ENCODE measurements at regions not wholly inside any gene's neighbourhood (a gene's known extent, or its start where the extent isn't known, plus 50 kb on each side); places are given as distances from the start of the nearest gene placed in this dataset.
"Not testable (repeated sequence)": the region's sequence is repeated elsewhere in the genome, so short reads cannot be mapped to it uniquely, and the experiment has no call there.

- no peak for DNase-seq
Measured at GRCh38 chr6:155645325-155645724, 189.7 kb upstream of the NOX3 start.

GRCh38 chr6:155641603-155642002, 186.0 kb upstream of the NOX3 start:
- no peak for DNase-seq

- DNase-seq, result no peak
Measured at GRCh38 chr6:155638200-155638599, 182.6 kb upstream of the NOX3 start.

- DNase-seq, result no peak
Measured at GRCh38 chr6:155635416-155635815, 179.8 kb upstream of the NOX3 start.

DNA sequence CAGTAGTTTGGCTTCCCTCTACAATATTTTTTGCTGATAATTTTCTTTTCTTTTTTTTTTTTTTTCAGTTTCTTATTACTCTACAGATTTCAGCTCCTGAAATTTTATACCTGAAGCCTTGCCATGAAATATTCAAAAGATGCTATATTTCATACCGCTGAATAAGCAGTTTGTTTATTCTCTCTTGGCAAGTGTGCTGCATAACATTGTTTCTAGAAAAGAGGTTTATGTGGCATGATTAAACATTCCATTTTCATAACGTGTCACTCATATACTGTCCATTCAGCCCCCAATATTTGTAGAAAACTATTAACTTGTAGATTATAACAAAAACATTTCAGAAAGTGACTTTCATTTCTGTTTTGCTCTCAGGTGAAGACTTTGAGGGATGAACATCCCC, 174.4 kb upstream of the NOX3 start:
- no peak for DNase-seq

DNA sequence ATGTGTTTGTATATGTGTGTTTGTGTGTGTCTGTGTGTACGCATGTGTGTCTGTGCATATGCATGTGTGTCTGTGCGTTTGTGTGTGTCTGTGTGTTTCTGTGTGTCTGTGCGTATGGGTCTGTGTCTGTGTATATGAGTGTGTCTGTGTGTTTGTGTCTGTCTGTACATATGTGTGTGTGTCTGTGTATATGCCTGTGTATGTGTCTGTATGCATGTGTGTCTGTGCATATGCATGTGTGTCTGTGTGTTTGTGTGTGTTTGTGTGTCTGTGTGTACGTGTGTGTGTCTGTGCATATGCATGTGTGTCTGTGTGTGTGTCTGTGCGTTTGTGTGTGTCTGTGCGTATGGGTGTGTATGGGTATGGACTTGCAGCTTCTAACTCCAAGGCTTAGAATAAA, 174.0 kb upstream of the NOX3 start:
- no peak for DNase-seq

DNA sequence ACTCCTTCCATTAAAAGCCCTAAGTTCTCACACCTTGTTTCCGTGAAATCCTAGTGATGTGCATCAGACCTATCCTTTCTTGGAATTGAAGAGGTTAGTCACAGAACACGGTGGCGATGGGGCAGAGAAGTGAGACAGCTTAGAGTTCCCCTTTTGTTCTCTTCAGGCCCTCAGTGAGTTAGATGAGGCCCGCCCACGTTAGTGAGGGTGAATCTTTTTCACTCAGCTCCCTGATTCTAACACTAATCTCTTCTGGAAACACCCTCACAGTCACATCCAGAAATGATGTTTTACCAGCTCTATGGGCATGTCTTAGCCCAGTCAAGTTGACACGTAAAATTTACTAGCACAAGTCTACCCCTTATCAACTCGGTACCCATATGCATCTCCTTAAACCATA, 172.7 kb upstream of the NOX3 start:
- no peak for DNase-seq

- DNase-seq, result not testable (repeated sequence)
Measured at GRCh38 chr6:155627722-155628212, 172.1 kb upstream of the NOX3 start.

DNA sequence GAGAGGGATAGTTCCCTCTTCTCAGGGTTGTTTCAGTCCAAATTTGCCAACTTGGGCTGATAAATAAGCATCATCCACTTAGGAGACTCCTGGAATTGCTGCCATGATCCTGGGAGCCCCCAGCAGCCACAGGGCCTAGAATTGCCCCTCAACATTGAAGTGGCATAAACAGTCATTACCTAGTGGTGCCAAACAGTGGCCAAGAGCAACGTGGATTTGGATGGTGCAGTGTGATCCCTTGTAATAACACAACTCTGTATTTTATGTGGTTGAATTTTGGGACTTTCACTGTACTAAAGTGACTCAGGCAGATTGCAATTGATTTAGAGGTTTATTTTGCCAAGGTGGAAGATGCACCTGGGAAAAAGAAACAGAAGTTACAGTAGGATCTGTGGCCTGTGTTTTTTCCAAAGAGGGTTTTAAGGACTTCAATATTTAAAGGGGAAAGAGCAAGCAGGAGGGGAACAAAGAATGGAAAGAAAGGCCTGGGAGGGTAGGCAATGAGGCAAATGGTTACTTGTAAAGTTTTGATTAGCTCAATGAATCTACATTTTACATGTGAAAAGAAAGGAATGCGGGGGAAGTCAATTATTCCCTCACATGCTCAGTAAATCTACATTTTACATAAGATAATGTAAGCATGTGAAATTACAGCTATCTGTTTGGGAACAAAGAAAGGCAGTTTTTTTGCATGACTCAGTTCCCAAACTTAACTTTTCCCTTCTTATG, 168.0 kb upstream of the NOX3 start:
- DNase-seq, result no peak

- DNase-seq, result no peak
Measured at GRCh38 chr6:155614606-155615005, 159.0 kb upstream of the NOX3 start.

DNA sequence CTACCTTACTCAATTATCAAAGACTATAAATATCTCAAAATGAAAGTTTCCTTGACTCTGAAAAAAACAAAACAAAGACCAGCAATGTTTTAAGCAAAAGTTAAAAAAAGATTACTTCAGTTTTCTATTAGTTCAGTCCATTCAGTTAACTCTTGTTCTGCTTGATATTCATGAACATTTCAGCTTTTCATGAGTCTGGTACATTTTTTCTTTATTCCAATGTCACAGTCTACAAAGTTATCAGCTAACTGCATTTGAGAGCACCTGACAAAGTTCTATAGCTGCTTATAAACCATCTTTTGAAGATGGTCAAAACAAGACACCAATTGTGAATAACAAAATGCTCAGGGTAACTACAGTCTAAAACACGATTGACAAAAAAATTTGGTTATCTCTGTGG, 156.1 kb upstream of the NOX3 start:
- DNase-seq, result no peak

GRCh38 chr6:155604991-155605390, 149.4 kb upstream of the NOX3 start:
- no peak for DNase-seq

DNA sequence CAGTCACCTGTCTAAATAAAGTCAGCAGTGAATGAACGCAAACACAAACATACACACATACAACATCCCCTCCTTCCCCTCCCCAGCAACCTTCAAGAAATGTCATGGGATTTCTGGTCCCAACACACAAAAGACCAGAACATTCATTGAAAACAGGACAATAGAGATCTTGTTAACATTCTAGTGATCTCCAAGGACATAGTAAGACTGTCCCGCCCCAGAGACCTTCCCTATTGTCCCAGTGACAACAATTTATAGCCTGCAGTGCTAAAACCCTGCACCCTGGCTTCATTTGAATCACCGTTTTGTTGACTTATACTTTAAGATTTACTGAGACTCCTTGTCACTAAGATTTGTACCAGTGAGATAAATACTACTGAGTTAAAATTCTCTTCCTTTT, 143.9 kb upstream of the NOX3 start:
- no peak for DNase-seq

DNA sequence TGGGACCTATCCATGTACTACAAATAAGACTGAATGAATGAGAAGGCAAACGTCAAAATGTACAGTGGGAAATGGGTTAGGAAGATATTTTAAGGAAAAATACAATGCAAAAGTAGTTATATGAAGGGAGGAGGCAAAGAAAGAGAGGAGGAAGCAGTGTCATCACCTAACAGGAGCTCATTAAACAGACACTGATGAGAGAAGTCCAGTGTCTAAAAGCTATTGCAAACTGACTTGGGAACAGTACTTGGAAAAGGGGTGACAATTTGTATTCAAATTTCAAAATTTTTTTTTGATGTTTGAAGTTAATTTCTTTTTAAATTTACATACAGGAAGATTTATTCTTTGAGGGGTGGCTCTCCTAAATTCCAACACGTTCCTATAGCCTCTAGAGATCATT, 143.5 kb upstream of the NOX3 start:
- no peak for DNase-seq

- no peak for DNase-seq
Measured at GRCh38 chr6:155595284-155595683, 139.6 kb upstream of the NOX3 start.

- no peak for DNase-seq
Measured at GRCh38 chr6:155591741-155592140, 136.1 kb upstream of the NOX3 start.

DNA sequence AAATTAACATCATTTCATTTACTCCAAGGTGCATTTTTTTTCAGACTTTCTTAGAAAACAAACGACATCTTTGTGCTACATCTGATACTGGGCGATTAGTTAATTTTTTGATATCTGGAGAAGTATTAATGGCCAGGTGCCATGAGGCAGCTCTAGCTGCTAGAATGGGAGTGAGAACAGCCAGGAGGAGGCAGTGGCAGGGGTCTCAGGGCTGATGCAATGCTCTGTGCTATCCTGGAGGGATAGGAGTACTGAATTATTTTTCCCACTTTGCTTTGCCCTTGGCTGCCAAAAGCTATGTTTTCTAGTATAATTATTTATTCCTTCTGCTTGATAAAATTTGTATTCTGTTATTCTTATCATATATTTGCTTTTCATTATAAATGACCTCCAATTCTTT, 133.6 kb upstream of the NOX3 start:
- no peak for DNase-seq

- no peak for DNase-seq
Measured at GRCh38 chr6:155587817-155588216, 132.2 kb upstream of the NOX3 start.

- no peak for DNase-seq
Measured at GRCh38 chr6:155586090-155586489, 130.5 kb upstream of the NOX3 start.

DNA sequence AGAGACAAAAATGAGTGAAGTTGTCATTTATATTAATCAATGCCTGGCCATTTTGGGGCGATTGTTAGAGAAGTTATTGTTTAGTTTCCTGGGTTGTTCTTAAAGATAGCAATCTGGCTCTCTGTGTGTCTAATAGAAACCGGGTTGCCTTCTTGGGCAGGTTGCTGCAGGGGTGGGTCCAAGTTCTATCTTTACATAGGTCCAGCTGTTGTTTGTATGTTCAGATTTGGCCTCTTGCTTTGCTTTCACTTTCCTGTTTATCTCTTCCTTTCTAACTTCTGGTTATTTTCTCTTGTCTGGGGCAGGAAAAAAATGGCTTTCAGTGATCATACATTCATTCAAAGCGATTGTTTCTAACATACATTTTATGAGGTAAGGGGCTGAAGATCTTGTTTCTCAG, 128.4 kb upstream of the NOX3 start:
- DNase-seq, result no peak

DNA sequence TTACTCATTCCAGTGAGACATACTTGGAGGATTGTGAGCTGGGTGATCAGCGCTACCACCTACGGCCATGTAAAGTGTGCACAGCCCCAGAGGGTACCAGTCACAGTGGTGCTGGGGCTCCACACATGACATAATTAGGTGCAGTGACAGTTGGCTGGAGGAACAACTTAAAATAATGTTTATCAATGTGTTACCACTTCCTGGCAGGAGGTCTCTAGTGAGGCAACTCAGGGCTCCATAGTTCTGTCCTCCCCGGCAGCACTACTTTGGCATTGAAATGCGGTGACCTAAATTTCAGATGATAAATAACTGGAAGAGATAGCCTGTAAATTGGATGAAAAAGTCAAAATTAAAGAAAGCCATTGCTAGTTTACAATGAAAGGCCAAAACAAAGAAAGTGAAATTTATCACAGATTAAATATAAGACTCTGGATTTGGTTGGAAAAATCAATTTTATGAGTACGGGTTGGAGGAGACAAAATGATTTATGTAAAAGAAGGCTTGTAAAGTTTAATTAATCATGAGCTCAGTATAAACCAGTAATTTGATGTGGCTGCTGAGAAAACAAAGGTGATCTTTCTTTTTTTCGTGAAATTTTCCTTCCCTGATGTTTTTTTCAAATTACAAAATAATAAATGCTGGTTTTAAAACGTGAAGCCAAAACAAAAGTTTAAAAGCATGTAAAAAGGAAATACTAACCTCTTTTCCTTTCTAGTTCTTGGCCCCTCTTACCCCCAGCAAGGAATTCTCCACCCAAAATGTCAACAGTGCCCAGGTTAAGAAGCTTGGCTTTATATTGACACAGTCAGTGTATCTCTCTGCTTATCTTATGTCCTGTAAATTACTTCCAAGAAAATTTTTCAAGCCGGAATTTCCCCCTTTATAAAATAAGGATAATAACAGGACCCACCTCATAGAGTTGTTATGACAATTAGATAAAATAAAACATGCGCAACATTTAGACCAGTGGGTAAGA, 126.7 kb upstream of the NOX3 start:
- no peak for DNase-seq

DNA sequence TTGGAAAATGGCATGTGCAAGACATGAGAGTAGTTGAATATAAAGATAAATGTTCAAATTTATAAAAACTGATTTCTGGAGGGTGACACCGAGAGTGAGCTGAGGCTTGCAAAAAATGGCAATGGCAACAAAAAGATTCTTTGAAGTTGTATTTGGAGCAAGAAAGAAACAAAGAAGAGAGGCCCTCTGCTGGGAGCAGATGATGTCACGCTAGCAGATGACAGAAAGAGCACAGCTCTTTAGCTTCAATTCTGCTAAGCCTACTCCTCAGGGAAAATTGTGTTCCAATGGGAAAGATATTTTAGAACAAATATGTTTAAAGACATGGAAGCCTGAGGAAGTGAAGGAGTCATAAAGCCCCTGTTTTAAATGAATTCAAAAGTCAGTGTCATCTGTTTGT, 125.3 kb upstream of the NOX3 start:
- DNase-seq, result peak; percentile 2

DNA sequence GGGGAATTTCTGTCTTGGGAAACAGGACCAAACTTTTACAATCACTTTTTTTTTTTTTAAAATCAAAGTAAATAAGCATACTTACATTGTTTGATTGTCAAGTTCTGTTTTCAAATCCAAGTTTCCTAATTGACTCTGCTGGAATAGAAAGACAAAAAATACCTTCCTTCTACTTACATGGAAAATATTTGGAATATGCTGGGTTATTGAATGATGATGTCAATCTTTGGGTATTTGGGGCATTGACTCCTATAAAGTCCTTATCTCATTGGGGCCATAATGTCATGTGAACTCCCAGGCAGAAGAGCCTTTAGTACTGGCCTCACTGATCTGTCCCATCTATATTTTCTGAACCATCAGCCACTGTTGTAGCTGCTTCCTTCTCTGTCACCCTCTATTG, 122.6 kb upstream of the NOX3 start:
- no peak for DNase-seq

DNA sequence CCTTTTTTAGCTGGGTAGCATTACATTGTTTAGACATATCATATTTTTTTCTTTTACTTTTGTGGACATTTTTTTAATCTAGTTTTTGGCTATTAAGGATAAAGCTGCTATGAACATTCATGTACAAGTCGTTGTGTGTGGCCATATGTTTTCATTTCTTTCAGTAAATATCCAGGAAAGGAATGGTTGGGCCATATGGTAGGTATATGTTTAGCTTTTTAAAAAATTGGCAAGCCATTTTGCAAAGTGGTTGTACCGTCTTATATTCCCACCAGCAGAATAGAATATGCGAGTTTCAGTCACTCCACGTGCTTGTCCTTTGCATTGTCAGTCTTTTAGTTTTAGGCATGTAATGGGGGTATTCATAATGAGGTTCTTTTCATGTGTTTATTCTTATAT, 106.3 kb upstream of the NOX3 start:
- no peak for DNase-seq

Measured in skin of body (tissue), 1 donor.